GM12878 (cell line): ENCODE measurements at regions not wholly inside any gene's neighbourhood (a gene's known extent, or its start where the extent isn't known, plus 50 kb on each side); places are given as distances from the start of the nearest gene placed in this dataset.

Experiments used
- ATAC-seq: fragments of 200-7000 bp; cut with Tn5 transposase; 3 replicates; pipeline ENCODE4 v1.9.1; 2020; ENCODE audit warnings: mild to moderate bottlenecking, moderate library complexity
- BruUV-seq: library from RNA; stranded (reverse); fragments of 400-500 nt; replicated peaks from 2 replicates; lab custom pipeline; 2021; lab: Mats Ljungman, UMichigan
- CTCF ChIA-PET: fragments of 300-600 bp; sonication (Branson Sonifier 250); formaldehyde crosslinking; extraction: SDS; loops from one replicate; lab custom pipeline; 2021; ENCODE audit warnings: inconsistent platforms; lab: Yijun Ruan, JAX
- POLR2A ChIA-PET: fragments of 350-600 bp; formaldehyde crosslinking; extraction: SDS; loops from one replicate; lab custom pipeline; 2021; ENCODE audit warnings: inconsistent platforms; lab: Charles Lee
- RAD21 ChIA-PET: fragments of 300-600 bp; sonication (Branson Sonifier 250); formaldehyde crosslinking; loops from one replicate; lab custom pipeline; 2023; ENCODE audit warnings: antibody characterized with exemption; ENCODE audit not compliant: unreplicated experiment; lab: Charles Lee
- SMC1A ChIA-PET: fragments of 300-600 bp; sonication (Branson Sonifier 250); formaldehyde crosslinking; loops from one replicate; lab custom pipeline; 2023; ENCODE audit not compliant: unreplicated experiment, uncharacterized antibody; lab: Charles Lee
- DNase-seq: peaks from one replicate; pipeline ENCODE4 v3.0.0-alpha.2; 2011; ENCODE audit warnings: low read depth, low spot score
- FAIRE-seq: peaks from 3 replicates; lab custom pipeline; 2011; peaks lifted over from hg19 to GRCh38; lab: Jason Lieb, UNC
- H2AFZ ChIP-seq: 2 replicates; pipeline ENCODE4 v1.6.0; 2011; ENCODE audit warnings: low read depth, low read length, control low read depth; ENCODE audit not compliant: control insufficient read depth
- H3K27ac ChIP-seq: 2 replicates; pipeline ENCODE4 v1.5.1; 2011; ENCODE audit warnings: control low read depth; ENCODE audit not compliant: control insufficient read depth, insufficient read depth
- H3K27me3 ChIP-seq, 2 experiments: replicated peaks in 1 of 2; 2 replicates each; pipeline versions ENCODE4 v1.6.0 to v1.6.1; 2011; ENCODE audit warnings: low read length in 1 of 2; ENCODE audit not compliant: control insufficient read depth in 2 of 2, insufficient read depth in 2 of 2
- H3K36me3 ChIP-seq, 2 experiments: 2 replicates each; pipeline ENCODE4 v1.5.1; 2011; ENCODE audit warnings: low read length in 1 of 2; ENCODE audit not compliant: control insufficient read depth in 2 of 2, insufficient read depth in 2 of 2
- H3K4me1 ChIP-seq: 2 replicates; pipeline ENCODE4 v1.6.1; 2011; ENCODE audit warnings: mild to moderate bottlenecking, low read length, moderate library complexity, mixed read lengths; ENCODE audit not compliant: control insufficient read depth, insufficient read depth
- H3K4me2 ChIP-seq: 2 replicates; pipeline ENCODE4 v1.6.0; 2011; ENCODE audit warnings: control low read depth; ENCODE audit not compliant: control insufficient read depth, insufficient read depth
- H3K4me3 ChIP-seq: fragments of 200-600 bp; sonication (generic); 2 replicates; pipeline ENCODE4 v1.5.1; 2016
- H3K79me2 ChIP-seq: 2 replicates; pipeline ENCODE4 v1.6.0; 2011; ENCODE audit warnings: low read length; ENCODE audit not compliant: control insufficient read depth, insufficient read depth
- H3K9ac ChIP-seq: 2 replicates; pipeline ENCODE4 v1.8.0; 2011; ENCODE audit warnings: low read length, control low read depth, mixed read lengths; ENCODE audit not compliant: control insufficient read depth, insufficient read depth
- H3K9me3 ChIP-seq: replicated peaks from 3 replicates; pipeline ENCODE4 v1.5.1; 2011; ENCODE audit warnings: mild to moderate bottlenecking, low read length; ENCODE audit not compliant: control insufficient read depth, insufficient read depth
- H4K20me1 ChIP-seq: 2 replicates; pipeline ENCODE4 v1.6.0; 2011; ENCODE audit not compliant: control insufficient read depth, insufficient read depth
- CBX3 ChIP-seq: fragments of 200-600 bp; sonication (generic); IDR thresholded peaks from 2 replicates; pipeline ENCODE4 v1.6.1; 2016; ENCODE audit warnings: low read depth, borderline replicate concordance
- FOS ChIP-seq: IDR thresholded peaks from 3 replicates; pipeline ENCODE4 v1.6.1; 2011; ENCODE audit warnings: borderline replicate concordance; ENCODE audit not compliant: insufficient read length; ENCODE audit errors: extremely low read depth
- MTA3 ChIP-seq: IDR thresholded peaks from 2 replicates; pipeline ENCODE4 v1.6.1; 2012; ENCODE audit warnings: low read length, inconsistent platforms, borderline replicate concordance
- SPI1 ChIP-seq: IDR thresholded peaks from 2 replicates; pipeline ENCODE4 v1.6.1; 2011; ENCODE audit warnings: low read depth, mild to moderate bottlenecking, low read length, moderate library complexity, borderline replicate concordance; ENCODE audit not compliant: insufficient read depth
- ZNF384 ChIP-seq: IDR thresholded peaks from 2 replicates; pipeline ENCODE4 v1.6.1; 2012; ENCODE audit warnings: low read depth, mild to moderate bottlenecking, low read length, improper control_type of control experiment, borderline replicate concordance
- WGBS: methylation state at CpG from one replicate; pipeline ENCODE4 v1.1.6; 2016; ENCODE audit warnings: low lambda C conversion rate; ENCODE audit not compliant: insufficient replicate concordance, insufficient coverage; ENCODE audit errors: missing lambda C conversion rate; 5-methylcytosine and 5-hydroxymethylcytosine counted together
- in situ Hi-C: fragments of 300-500 bp; cut with MboI; formaldehyde crosslinking; loops from 9 replicates; pipeline ENCODE4 v1.14.3; 2018; ENCODE audit warnings: mixed read lengths
- intact Hi-C: fragments of 100-400 bp; cut with micrococcal nuclease; formaldehyde crosslinking; loops from one replicate; pipeline ENCODE4 v1.14.2; 2022; ENCODE audit not compliant: unreplicated experiment
- TF ChIP-seq, protein P1 (sequence below): fragments of 450-650 bp; IDR thresholded peaks from 2 replicates; pipeline ENCODE4 v1.6.1; 2014; ENCODE audit warnings: mild to moderate bottlenecking

DNA sequence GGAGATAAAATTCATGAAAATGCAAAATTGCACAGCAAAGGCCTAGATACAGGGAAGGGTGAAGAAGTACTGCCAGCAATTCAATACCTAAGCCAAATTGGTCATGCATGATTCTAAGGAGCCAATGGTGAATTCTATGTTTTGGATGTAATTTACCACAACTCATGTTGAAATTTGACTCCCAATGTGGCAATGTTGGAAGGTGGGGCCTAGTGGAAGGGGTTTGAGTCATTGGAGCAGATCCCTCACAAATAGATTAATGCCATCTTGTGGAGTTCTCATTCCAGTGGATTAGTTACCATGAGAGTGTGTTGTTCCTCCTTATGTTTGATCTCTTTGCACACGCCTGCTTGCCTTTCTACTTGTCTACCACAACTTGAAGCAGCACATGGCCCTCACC, 194.0 kb upstream of the ALG10 start (continued):
- no peak for TF ChIP-seq SPI1
- no peak for TF ChIP-seq MTA3
- no peak for TF ChIP-seq ZNF384

DNA sequence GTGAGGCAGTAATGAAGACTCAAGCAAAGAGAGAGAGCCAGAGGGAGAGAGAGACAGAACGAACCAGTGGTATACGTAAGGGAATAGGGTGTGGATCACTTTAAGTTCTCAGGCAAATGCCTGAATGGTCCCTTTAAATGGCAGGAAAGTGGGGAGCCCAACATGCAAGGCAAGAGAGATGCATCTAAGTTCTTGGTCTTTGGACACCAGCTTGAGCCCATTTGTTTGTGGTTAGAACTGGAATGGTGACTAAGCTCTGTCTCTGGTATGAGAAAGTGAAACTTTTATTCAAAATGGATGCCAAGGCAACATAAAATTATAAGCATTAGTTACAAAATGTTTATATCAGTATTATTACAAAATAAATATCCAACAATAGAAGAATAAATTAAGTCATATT, 192.2 kb upstream of the ALG10 start:
- ChIA-PET POLR2A (no interaction called here), RAD21 (no interaction called here), CTCF (no interaction called here), SMC1A (interaction anchor here (1.2 kb wide), 1 partner anchor 169 kb away, joined by 3 read pairs; no protein-coding TSS in a partner anchor)
- Histone ChIP-seq H4K20me1 (no peaks in the 10 kb centered on the region), H3K27ac (no peak overlapping the region), H3K4me2 (no peak overlapping the region), H3K9ac (no peak overlapping the region), H2AFZ (no peak overlapping the region), H3K27me3 (no peaks in the 10 kb centered on the region), H3K4me3 (no peak overlapping the region), H3K4me1 (no peaks in the 10 kb centered on the region), H3K79me2 (no peaks in the 10 kb centered on the region), H3K9me3 (no peaks in the 10 kb centered on the region), H3K36me3 (no peaks in the 10 kb centered on the region)
- no TSS peak for BruUV-seq
- FAIRE-seq, result no peak
- ATAC-seq, result no peak
- in situ Hi-C loops (no loop called here), intact Hi-C loops (no loop called here)
- DNase-seq, result no peak
- TF ChIP-seq, protein P1, sequence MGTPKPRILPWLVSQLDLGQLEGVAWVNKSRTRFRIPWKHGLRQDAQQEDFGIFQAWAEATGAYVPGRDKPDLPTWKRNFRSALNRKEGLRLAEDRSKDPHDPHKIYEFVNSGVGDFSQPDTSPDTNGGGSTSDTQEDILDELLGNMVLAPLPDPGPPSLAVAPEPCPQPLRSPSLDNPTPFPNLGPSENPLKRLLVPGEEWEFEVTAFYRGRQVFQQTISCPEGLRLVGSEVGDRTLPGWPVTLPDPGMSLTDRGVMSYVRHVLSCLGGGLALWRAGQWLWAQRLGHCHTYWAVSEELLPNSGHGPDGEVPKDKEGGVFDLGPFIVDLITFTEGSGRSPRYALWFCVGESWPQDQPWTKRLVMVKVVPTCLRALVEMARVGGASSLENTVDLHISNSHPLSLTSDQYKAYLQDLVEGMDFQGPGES, result no peak
- TF ChIP-seq CBX3 (no peak), ZNF384 (no peak), FOS (no peak)
- WGBS, result 14% methylated on average over 2 of the region's 2 CpGs
